BLaER1 treated with 17β-estradiol and CSF1 and Interleukin-3, amounts not matched to agents 10 nM and 100 nM (cell line): ENCODE measurements at regions not wholly inside any gene's neighbourhood (a gene's known extent, or its start where the extent isn't known, plus 50 kb on each side); places are given as distances from the start of the nearest gene placed in this dataset.
"Not testable (repeated sequence)": the region's sequence is repeated elsewhere in the genome, so short reads cannot be mapped to it uniquely, and the experiment has no call there.

Experiments used
- H3K27ac ChIP-seq, 11 experiments: shearing (Covaris generic); formaldehyde crosslinking; 2 replicates each; pipeline ENCODE4 v1.8.1; 2022
- H3K27me3 ChIP-seq, 11 experiments: shearing (Covaris generic); formaldehyde crosslinking; 2 replicates each; pipeline ENCODE4 v1.8.1; 2022
- H3K36me3 ChIP-seq, 11 experiments: shearing (Covaris generic); formaldehyde crosslinking; 2 replicates each; pipeline ENCODE4 v1.8.1; 2022
- H3K4me1 ChIP-seq, 10 experiments: shearing (Covaris generic); formaldehyde crosslinking; 2 replicates each; pipeline ENCODE4 v1.8.1; 2022
- H3K4me2 ChIP-seq, 11 experiments: shearing (Covaris generic); formaldehyde crosslinking; 2 replicates each; pipeline ENCODE4 v1.8.1; 2022
- H3K4me3 ChIP-seq, 10 experiments: shearing (Covaris generic); formaldehyde crosslinking; 2 replicates each; pipeline ENCODE4 v1.8.1; 2022
- H3K9ac ChIP-seq, 11 experiments: shearing (Covaris generic); formaldehyde crosslinking; 2 replicates each; pipeline ENCODE4 v1.8.1; 2022
- H3K9me3 ChIP-seq, 11 experiments: shearing (Covaris generic); formaldehyde crosslinking; replicated peaks in 1 of 11; 2 replicates each; pipeline ENCODE4 v1.8.1; 2022
- H4K20me1 ChIP-seq, 11 experiments: shearing (Covaris generic); formaldehyde crosslinking; 2 replicates each; pipeline ENCODE4 v1.8.1; 2022
- Cebpa-rat ChIP-seq, 11 experiments: shearing (Covaris generic); IDR thresholded peaks; 2 replicates each; pipeline ENCODE4 v1.8.1; 2022

- H3K4me2 ChIP-seq: no peak overlapping the region
- peaks cover 4 to 12% (median 9%) of the 10 kb centered on the region in 11 experiments; a peak in 17 of 22 replicates for H3K9me3 ChIP-seq
Measured at GRCh38 chr3:90129730-90130129, 1022.3 kb downstream of the EPHA3 start.

GRCh38 chr3:90132197-90132596 is 1024.8 kb downstream of the EPHA3 start:
- Histone ChIP-seq H3K4me2 (0 out of 22 replicates have a peak overlapping the region, but pooled peaks of 1 of the 11 experiments have one; percentile 1), H4K20me1 (no peaks in the 10 kb centered on the region)

More at GRCh38 chr3:90129730-90130129, 1022.3 kb downstream of the EPHA3 start:
- no peaks in the 10 kb centered on the region for H3K27me3 ChIP-seq
- H3K4me1 ChIP-seq: peaks cover 0 to 6% (median 0%) of the 10 kb centered on the region in 10 experiments; a peak in 4 of 20 replicates
- H3K27ac ChIP-seq: no peak overlapping the region
- no peak for TF ChIP-seq Cebpa-rat (IDR thresholded peaks at IDR 0.05)
- H3K4me3 ChIP-seq: no peak overlapping the region
- no peaks in the 10 kb centered on the region for H4K20me1 ChIP-seq
- H3K9ac ChIP-seq: no peak overlapping the region
- H3K36me3 ChIP-seq: no peaks in the 10 kb centered on the region

DNA sequence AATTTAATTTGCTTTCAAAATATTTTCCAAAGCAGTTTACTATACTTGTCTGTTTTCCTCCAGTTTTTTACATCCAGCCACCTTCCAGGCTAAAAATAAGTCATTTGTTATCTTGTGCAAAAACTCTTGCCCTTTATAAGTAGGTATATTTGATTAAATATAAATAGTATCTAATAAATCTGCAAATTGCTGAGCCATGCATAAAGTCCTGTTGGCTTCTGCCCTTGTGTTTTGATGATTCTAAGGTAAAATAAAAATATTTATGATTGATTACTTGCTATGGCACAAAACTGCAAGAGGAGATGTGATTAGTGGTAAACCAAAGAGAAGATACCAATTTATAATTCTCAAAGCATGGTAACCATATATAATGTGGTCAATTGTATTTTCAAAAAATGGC is 1026.7 kb downstream of the EPHA3 start:
- Histone ChIP-seq H3K9me3 (no peaks in the 10 kb centered on the region), H4K20me1 (no peaks in the 10 kb centered on the region), H3K9ac (no peak overlapping the region), H3K4me2 (no peak overlapping the region), H3K36me3 (no peaks in the 10 kb centered on the region), H3K27me3 (no peaks in the 10 kb centered on the region), H3K27ac (no peak overlapping the region), H3K4me3 (no peak overlapping the region), H3K4me1 (peaks cover 0 to 6% (median 0%) of the 10 kb centered on the region in 10 experiments; a peak in 4 of 20 replicates)
- no peak for TF ChIP-seq Cebpa-rat (IDR thresholded peaks at IDR 0.05)

More at GRCh38 chr3:90132197-90132596, 1024.8 kb downstream of the EPHA3 start:
- Histone ChIP-seq H3K9ac (no peak overlapping the region), H3K4me3 (no peak overlapping the region), H3K4me1 (peaks cover 0 to 6% (median 0%) of the 10 kb centered on the region in 10 experiments; a peak in 4 of 20 replicates), H3K27me3 (no peaks in the 10 kb centered on the region), H3K27ac (no peak overlapping the region), H3K9me3 (peaks cover 1 to 3% (median 2%) of the 10 kb centered on the region in 11 experiments; a peak in 17 of 22 replicates), H3K36me3 (no peaks in the 10 kb centered on the region)
- TF ChIP-seq Cebpa-rat (IDR thresholded peaks at IDR 0.05): no peak

- H3K4me1 ChIP-seq: peaks cover 0 to 6% (median 0%) of the 10 kb centered on the region in 10 experiments; a peak in 4 of 20 replicates
- no peaks in the 10 kb centered on the region for H3K36me3 ChIP-seq
- no peak overlapping the region for H3K4me3 ChIP-seq
- no peak overlapping the region for H3K9ac ChIP-seq
- TF ChIP-seq Cebpa-rat (IDR thresholded peaks at IDR 0.05): no peak
- no peaks in the 10 kb centered on the region for H4K20me1 ChIP-seq
- H3K27me3 ChIP-seq: no peaks in the 10 kb centered on the region
- H3K27ac ChIP-seq: no peak overlapping the region
- no peaks in the 10 kb centered on the region for H3K9me3 ChIP-seq
- no peak overlapping the region for H3K4me2 ChIP-seq
Measured at GRCh38 chr3:90136456-90137191, 1029.2 kb downstream of the EPHA3 start.

- Histone ChIP-seq H3K27ac (no peak overlapping the region), H3K27me3 (no peaks in the 10 kb centered on the region), H3K4me3 (no peak overlapping the region), H3K4me2 (no peak overlapping the region), H3K36me3 (no peaks in the 10 kb centered on the region), H4K20me1 (no peaks in the 10 kb centered on the region), H3K4me1 (no peaks in the 10 kb centered on the region), H3K9ac (no peak overlapping the region), H3K9me3 (0 out of 22 replicates have a peak, but pooled peaks cover 0 to 3% (median 0%) of the 10 kb centered on the region in 11 experiments)
- no peak for TF ChIP-seq Cebpa-rat (IDR thresholded peaks at IDR 0.05)
Measured at GRCh38 chr3:90145094-90145860, 1037.9 kb downstream of the EPHA3 start.

DNA sequence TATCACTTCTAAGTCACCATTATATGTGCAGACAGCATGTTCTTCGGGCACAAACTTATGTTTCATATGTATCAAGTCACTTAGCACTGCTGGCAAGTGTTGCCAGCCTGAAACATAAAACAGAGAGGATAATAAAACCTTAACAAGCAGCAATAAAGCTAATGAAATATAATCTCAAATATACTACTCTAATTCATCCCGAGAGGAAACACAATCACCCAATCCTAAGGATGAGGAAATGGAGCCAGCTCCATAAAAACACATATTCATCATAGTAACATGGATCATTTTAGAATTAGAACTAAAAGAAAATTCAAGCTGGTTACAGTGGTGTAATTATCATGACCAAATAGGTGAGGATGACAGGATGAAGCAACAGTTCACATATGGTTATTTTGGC is 1072.7 kb downstream of the EPHA3 start:
- Histone ChIP-seq H3K27me3 (no peaks in the 10 kb centered on the region), H4K20me1 (no peaks in the 10 kb centered on the region), H3K27ac (no peak overlapping the region), H3K36me3 (no peaks in the 10 kb centered on the region), H3K9me3 (peaks cover 0 to 4% (median 0%) of the 10 kb centered on the region in 11 experiments; a peak in 1 of 22 replicates), H3K9ac (no peak overlapping the region), H3K4me2 (no peak overlapping the region), H3K4me1 (peaks cover 0 to 10% (median 0%) of the 10 kb centered on the region in 10 experiments; a peak in 8 of 20 replicates), H3K4me3 (no peak overlapping the region)
- no peak for TF ChIP-seq Cebpa-rat (IDR thresholded peaks at IDR 0.05)

DNA sequence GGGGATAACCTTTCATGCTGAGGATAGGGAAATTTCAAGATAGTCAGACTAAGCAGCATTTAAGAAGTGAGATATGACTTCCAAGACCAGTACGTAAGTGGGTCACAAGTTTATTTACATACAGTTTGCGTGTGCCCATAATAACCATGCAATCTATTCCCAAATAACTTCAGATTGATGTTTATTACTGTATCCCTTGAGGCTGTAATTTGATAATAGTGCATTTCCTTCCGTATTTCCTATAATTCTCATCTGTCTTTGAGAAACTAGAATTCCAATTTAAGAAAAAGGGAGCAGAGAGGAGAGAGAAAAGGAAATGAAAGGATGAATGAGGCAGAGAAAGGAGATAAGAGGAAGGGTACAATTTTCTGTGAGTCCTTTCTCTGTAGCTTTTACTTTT is 1073.1 kb downstream of the EPHA3 start:
- Histone ChIP-seq H3K4me2 (no peak overlapping the region), H3K36me3 (no peaks in the 10 kb centered on the region)
- TF ChIP-seq Cebpa-rat (IDR thresholded peaks at IDR 0.05): no peak

DNA sequence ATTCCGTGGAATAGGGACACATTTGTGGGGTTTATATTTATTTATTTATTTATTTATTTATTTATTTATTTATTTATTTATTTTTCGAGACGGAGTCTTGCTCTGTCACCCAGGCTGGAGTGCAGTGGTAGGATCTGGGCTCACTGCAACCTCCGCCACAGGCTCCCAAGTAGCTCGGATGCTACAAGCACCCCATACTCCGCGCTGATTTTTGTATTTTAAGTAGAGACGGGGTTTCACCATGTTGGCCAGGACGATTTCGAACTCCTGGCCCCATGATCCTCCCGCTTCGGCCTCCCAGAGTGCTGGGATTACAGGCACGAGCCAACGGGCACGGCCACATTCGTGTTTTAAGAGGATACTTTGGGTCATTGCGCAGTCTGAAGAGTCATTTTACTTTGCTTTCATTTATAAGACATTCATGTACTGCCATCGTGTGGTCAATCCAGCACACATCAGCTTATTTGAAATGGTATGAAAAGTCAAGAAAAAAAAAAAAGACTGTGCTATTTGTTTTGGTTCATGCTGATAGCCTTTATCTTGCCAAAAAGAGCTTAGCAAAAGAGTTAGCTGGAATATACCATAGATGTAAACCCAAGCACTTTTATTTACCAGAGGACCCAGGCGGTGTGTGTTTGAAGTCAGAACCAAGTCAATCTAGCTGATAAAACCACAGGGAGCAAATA is 1075.0 kb downstream of the EPHA3 start:
- peak overlapping the region in 5 of 11 experiments; percentile 8 to 59 (median 38); a peak in 6 of 22 replicates for H3K4me2 ChIP-seq
- H3K36me3 ChIP-seq, H3K9me3 ChIP-seq, H3K27ac ChIP-seq, H3K4me3 ChIP-seq, H3K27me3 ChIP-seq, H3K9ac ChIP-seq, H4K20me1 ChIP-seq: not testable (repeated sequence)
- peaks cover 0 to 17% (median 0%) of the 10 kb centered on the region in 10 experiments; a peak in 8 of 20 replicates for H3K4me1 ChIP-seq

More for the DNA sequence above, 1073.1 kb downstream of the EPHA3 start:
- Histone ChIP-seq H3K4me3 (no peak overlapping the region), H3K4me1 (peaks cover 0 to 15% (median 0%) of the 10 kb centered on the region in 10 experiments; a peak in 8 of 20 replicates), H3K9ac (no peak overlapping the region), H3K27ac (no peak overlapping the region), H3K27me3 (no peaks in the 10 kb centered on the region), H4K20me1 (no peaks in the 10 kb centered on the region), H3K9me3 (peaks cover 0 to 4% (median 0%) of the 10 kb centered on the region in 11 experiments; a peak in 1 of 22 replicates)

DNA sequence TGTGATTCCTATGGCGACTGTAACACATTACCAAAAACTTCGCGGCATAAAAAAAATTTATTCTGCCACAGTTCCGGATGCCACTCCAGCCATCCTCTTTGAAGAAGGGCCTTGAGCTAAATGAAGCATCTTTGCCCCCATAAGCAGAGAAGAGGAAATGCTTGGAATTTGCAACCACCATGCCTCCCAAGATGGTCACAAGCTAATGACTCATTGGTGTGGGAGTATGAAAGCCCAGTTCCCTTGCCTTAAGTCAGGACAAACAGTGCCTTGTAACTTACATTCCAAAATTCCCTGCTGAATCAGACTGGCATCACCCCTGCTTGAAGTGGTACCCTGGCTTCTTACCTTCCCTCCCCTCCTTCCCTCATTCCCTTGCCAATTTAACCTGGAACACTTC is 1077.4 kb downstream of the EPHA3 start:
- H3K36me3 ChIP-seq: no peaks in the 10 kb centered on the region
- H3K9me3 ChIP-seq: peaks cover 0 to 20% (median 3%) of the 10 kb centered on the region in 11 experiments; a peak in 7 of 22 replicates
- H3K4me1 ChIP-seq: peaks cover 0 to 22% (median 0%) of the 10 kb centered on the region in 10 experiments; a peak in 7 of 20 replicates
- H3K9ac ChIP-seq: no peak overlapping the region
- H3K27me3 ChIP-seq: no peaks in the 10 kb centered on the region
- H3K4me3 ChIP-seq: no peak overlapping the region
- peak overlapping the region in 3 of 11 experiments; percentile 22 to 63 (median 57); a peak in 4 of 22 replicates for H3K4me2 ChIP-seq
- no peak for TF ChIP-seq Cebpa-rat (IDR thresholded peaks at IDR 0.05)
- H3K27ac ChIP-seq: no peak overlapping the region
- no peaks in the 10 kb centered on the region for H4K20me1 ChIP-seq

DNA sequence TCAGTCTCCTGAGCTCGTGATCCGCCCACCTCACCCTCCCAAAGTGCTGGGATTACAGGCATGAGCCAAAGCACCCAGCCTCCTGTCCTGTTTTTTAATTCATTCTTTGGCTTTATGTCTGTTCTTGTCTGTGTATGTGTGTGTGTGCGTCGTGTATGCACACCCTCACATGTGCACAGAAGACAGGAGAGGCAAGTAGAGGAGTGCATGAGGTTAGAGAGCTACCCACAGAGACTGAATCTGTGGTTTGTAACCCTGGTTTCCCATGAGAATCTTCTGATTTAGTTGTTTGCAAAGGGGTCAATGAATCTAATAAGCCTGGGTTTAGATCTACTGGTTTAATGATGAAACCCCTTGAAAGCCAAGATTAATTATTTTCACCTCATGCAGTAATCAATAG is 1090.0 kb downstream of the EPHA3 start:
- not testable (repeated sequence) for H4K20me1 ChIP-seq, H3K27ac ChIP-seq, H3K9ac ChIP-seq, H3K4me3 ChIP-seq, H3K27me3 ChIP-seq, H3K4me2 ChIP-seq, H3K36me3 ChIP-seq
- peaks cover 12 to 31% (median 18%) of the 10 kb centered on the region in 11 experiments; a peak in 21 of 22 replicates for H3K9me3 ChIP-seq
- H3K4me1 ChIP-seq: peaks cover 9 to 13% (median 12%) of the 10 kb centered on the region in 10 experiments

DNA sequence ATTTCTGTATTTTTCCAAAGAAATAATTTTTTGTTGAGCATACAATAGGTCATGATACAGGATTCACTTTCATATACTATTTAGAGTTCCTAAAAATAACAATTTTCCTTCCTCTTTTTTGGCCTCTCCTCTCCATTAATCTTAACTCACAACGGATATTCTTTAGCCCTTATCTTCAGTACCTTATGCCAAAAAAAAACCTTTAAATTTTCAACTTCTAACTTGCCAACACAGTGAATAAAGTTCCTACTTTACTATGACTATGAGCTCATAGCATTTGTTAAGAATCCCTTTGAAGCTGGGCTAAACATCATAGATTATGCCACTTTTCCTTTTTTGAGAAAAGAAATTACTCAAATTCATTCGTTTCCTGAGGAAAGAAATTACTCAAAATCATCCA is 1095.5 kb downstream of the EPHA3 start:
- H3K9ac ChIP-seq, H3K36me3 ChIP-seq, H3K27me3 ChIP-seq, H4K20me1 ChIP-seq, H3K4me2 ChIP-seq, H3K4me3 ChIP-seq, H3K9me3 ChIP-seq, H3K27ac ChIP-seq: not testable (repeated sequence)
- H3K4me1 ChIP-seq: peaks cover 0 to 17% (median 11%) of the 10 kb centered on the region in 10 experiments; a peak in 14 of 20 replicates

DNA sequence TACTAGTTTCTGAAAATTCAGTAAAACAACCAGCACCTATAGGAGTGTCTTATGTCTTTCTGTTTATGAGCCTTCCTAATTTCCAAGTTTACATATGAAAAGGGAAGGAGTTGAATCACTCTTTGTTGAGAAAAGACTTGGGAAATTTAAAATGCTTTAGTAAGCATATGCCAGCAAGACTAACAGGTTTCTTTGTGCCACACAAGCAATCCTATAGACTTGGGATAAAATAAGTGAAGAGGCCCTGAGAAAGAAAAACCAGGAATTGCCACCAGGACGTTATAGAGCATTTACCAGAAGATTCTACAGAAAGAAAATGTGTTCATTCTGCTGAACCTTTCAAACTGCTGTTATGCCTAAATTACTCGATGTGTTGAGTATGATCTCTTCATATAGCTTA is 1099.1 kb downstream of the EPHA3 start:
- not testable (repeated sequence) for H3K4me3 ChIP-seq, H3K9me3 ChIP-seq, H4K20me1 ChIP-seq

More for the DNA sequence above, 1099.1 kb downstream of the EPHA3 start:
- H3K9ac ChIP-seq, H3K27ac ChIP-seq, H3K36me3 ChIP-seq, H3K27me3 ChIP-seq: not testable (repeated sequence)
- Histone ChIP-seq H3K4me1 (peaks cover 0 to 17% (median 11%) of the 10 kb centered on the region in 10 experiments; a peak in 14 of 20 replicates), H3K4me2 (peak overlapping the region in 4 of 11 experiments; percentile 29 to 46 (median 40); a peak in 5 of 22 replicates)
